Pons (tissue), 1 donor: ENCODE measurements at regions not wholly inside any gene's neighbourhood (a gene's known extent, or its start where the extent isn't known, plus 50 kb on each side); places are given as distances from the start of the nearest gene placed in this dataset.

ENCODE experiments used
- DNase-seq: peaks from one replicate; pipeline ENCODE4 v3.0.0-alpha.2; 2016; ENCODE audit warnings: low spot score

DNA sequence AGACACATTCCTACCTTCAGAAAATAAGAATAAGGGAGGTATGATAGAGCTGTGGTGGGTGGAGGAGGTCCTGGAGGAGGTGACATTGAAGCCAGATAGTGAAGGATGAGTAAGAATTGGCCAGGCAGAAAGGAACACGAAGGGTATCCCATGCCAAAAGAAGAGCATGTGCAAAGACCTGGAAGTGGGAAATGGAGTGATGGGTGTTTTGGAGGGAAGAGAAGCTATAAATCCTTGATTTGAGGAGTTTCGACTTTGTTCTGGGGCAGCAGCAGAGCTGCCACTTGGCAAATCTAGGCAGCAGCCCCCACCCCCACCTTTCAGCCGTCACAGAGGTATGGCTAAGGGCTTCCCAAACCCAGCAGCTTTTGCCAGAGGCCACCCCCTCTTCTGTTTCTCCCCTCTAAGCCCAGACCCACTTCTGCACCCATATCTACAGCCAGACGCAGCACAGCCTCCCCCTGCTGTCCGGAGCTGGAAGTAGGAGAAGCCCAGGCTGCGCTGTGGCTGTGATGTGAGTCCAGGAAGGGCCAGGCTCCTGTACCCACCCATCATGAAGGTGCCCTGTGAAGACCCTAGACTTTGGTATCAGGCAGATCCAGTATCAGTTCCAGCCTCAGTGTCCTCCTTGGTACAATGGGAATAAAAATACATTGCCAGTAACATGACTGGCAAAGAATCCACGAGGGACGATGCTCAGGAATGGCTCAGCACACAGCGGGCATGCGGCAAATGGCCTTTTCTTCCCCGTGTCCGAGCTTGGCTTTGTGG lies 188.7 kb upstream of the LINGO1 start:
- peak; percentile 75 for DNase-seq

- DNase-seq = peak; percentile 48
These were observed 187.4 kb upstream of the LINGO1 start for GRCh38 chr15:77819851-77820728.

GRCh38 chr15:77819048-77819850 lies 186.5 kb upstream of the LINGO1 start:
- DNase-seq = no peak

DNA sequence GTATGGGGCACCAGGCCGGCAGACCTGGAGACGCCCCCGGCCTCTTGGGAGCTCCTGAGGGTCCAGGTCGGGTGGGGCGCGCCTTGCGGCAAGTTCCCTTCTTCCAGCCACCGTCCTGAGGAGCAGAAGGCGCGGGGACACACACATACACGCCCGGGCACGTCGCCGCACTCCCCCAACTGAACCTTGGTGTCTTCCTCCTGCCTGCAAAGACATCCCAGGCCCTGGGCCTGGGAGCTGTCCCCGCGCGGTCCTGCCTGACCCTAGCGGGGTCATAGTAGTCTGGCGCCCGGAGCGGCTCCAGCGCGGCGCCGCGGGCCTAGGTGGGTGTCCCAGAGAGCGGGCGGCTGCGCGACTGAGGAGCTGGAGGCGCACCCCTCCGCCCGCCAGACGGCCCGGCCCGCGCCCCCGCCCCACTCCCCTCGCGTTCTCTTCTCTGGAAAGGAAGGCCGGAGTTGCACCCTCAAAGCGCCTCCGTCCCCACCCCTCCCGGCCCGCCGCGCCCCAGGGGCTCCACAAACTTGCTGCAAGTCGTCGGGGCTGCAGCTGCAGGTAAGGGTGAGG lies 185.9 kb upstream of the LINGO1 start:
- DNase-seq = no peak

- DNase-seq = no peak
These were observed 184.7 kb upstream of the LINGO1 start for GRCh38 chr15:77817434-77817833.

GRCh38 chr15:77816983-77817382 lies 184.3 kb upstream of the LINGO1 start:
- DNase-seq = no peak

- DNase-seq = no peak
These were observed 182.3 kb upstream of the LINGO1 start for GRCh38 chr15:77815015-77815414.

GRCh38 chr15:77812664-77813063 lies 180.0 kb upstream of the LINGO1 start:
- no peak for DNase-seq

DNA sequence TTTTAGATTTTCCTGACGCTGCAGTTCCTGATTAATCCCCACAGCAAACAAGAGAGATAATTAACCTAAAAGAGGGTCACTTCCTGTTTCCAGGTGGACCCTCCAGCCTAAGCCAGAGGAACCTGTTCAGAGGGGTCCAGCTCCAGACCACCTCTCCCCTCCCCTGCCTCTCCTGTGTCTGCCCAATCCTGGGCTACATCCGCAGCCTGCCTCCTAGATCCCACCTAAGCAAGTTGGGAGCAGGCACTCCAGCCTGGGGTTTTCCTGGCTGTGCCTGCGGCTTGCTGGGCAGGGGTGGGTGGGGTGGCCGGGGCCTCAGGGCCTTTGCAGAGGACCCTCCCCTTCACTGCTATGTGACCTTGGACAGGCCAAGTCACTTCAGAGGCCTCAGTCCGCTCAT lies 178.6 kb upstream of the LINGO1 start:
- DNase-seq = no peak

DNA sequence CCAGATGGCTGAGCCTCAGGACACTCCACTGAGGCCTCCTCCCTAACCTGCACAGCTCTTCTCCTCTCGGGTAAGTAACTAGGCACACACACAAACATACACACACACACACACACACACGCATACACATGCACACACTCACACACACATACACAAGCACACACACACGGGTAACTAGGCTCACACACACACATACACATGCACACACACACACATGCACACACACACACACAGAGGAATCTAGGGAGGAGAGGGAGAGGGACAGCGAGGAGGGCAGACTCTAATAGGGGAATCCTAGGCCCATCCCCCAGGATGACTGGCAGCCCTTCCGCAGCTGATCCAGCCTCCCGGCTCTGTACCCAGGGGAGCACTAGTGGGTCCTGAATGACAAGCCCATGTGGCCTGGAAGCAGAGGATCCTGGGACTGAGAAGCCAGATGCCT lies 177.4 kb upstream of the LINGO1 start:
- DNase-seq = no peak

DNA sequence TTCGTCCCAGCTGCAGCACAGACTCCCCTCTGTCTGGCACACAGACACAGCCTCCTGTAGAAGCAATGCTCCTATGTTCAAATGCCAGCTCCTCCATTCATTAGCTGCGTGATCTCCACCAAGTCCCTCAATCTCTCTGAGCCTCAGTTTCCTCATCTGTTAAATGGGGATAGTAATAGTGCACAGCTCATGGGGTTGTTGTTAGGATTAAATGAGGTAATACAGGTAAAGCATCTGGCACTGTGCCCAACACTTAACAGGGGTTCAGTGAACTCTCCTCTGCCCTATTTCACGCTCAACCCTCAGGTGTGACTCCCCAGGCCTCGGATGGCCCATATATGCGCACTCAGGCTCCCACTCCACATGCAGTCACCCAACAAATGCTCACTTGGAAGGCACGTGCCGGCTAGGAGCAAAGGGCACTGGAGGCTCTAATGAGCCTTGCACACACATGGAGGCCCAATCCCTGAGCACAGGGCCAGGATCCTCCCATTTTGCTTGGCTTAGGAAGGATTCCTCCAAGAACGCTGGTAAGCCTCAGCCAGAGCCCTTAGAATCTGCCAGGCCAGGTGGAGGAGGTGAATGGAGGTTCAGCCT lies 176.0 kb upstream of the LINGO1 start:
- no peak for DNase-seq

GRCh38 chr15:77808075-77808474 lies 175.4 kb upstream of the LINGO1 start:
- DNase-seq = peak; percentile 89

DNA sequence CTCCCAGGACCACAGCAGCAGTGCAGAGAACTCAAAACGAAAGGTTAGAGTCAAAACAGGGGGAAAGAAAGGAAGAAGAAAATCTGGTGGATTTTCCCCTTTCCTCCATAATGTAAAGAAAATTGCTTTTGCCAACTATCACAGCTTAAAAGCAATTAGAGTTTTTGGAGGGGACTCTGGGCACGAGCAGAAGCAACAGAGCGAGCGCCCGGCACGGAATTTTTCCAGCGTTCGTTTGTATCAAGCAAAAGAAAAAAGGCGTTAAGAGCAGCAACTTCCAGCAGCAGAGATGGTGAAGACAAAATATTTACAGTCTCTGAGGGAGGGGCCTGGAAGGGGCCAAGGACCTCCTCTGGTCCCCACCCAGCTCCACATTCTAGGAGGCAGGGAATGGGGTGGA lies 174.9 kb upstream of the LINGO1 start:
- DNase-seq = no peak

- DNase-seq = no peak
These were observed 174.4 kb upstream of the LINGO1 start for GRCh38 chr15:77807115-77807514.

GRCh38 chr15:77804210-77804609 lies 171.5 kb upstream of the LINGO1 start:
- peak; percentile 30 for DNase-seq

GRCh38 chr15:77803487-77803886 lies 170.8 kb upstream of the LINGO1 start:
- DNase-seq = no peak

DNA sequence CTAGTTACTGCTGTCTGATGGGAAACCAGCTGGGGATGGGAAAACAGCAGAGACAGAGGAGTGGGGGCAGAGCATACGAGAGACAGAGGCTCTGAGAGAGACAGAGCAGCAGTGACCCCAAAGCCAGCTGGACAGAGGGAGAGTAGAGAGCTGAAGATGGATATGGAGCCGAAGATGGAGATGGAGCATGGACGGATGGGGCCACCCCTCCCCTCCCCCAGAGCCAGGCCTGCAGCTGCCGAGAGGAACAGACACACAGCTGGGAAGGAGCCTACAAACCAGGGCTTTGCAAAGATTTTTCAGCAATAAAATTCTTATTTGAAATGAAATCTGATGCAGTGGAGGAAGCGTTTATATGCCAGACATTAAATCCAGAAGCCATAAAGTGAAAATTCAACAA lies 167.6 kb upstream of the LINGO1 start:
- no peak for DNase-seq

DNA sequence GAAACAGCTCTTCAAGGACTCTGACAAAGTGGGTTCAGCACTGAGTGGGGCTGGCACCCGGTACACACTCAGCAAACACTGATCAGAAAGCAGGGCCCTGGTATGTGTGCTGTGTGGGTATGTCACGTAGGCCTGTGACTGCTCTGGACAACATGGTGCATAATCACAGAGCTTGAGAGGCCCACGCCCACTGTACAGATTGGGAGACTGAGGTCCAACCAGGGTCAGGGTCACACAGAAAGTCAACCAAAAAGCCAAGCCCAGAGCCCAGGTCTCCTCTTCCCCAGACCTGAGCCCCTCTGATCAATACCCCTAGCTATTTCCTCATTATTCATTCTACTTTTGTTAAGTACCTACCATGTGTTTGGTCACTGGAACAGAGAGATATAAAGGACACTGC lies 166.1 kb upstream of the LINGO1 start:
- no peak for DNase-seq

GRCh38 chr15:77798151-77798835 lies 165.6 kb upstream of the LINGO1 start:
- DNase-seq = peak; percentile 24

DNA sequence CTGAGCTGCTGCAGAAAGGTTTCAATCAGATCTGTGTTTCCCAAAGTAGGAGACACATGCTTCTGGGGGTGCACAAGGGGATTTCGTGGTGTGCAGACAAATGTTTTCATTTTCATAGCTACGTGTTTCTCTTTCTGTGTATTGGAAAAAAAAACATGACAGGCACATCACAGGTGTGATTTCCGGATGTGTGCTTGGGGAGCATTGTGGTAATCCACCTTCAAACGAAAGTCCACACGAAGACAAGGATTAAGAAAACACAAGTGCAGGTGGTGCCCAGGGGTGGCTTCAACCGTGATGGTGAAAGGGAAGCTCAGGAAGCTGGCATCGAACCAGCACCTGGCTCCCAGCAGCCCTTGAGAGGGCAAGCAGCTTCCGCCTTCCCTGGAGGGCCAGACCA lies 164.6 kb upstream of the LINGO1 start:
- DNase-seq = no peak
